Ishikawa (cell line): ENCODE measurements at regions not wholly inside any gene's neighbourhood (a gene's known extent, or its start where the extent isn't known, plus 50 kb on each side); places are given as distances from the start of the nearest gene placed in this dataset.

ENCODE experiments used
- CEBPB ChIP-seq: IDR thresholded peaks from 2 replicates; pipeline ENCODE4 v1.6.1; 2012
- CREB1 ChIP-seq: IDR thresholded peaks from 2 replicates; pipeline ENCODE4 v1.6.1; 2012; ENCODE audit warnings: low read depth
- EP300 ChIP-seq: IDR thresholded peaks from 2 replicates; pipeline ENCODE4 v1.6.1; 2012; ENCODE audit warnings: borderline replicate concordance
- FOXM1 ChIP-seq: IDR thresholded peaks from 2 replicates; pipeline ENCODE4 v1.6.1; 2012; ENCODE audit warnings: low read depth, borderline replicate concordance
- NFIC ChIP-seq: IDR thresholded peaks from 2 replicates; pipeline ENCODE4 v1.6.1; 2012
- RAD21 ChIP-seq: IDR thresholded peaks from 2 replicates; pipeline ENCODE4 v1.6.1; 2012; ENCODE audit warnings: low read depth
- TAF1 ChIP-seq: IDR thresholded peaks from 2 replicates; pipeline ENCODE4 v1.6.1; 2012; ENCODE audit warnings: low read depth, mild to moderate bottlenecking
- TCF12 ChIP-seq: IDR thresholded peaks from 2 replicates; pipeline ENCODE4 v1.6.1; 2012; ENCODE audit warnings: low read depth
- TEAD4 ChIP-seq: IDR thresholded peaks from 2 replicates; pipeline ENCODE4 v1.6.1; 2012
- YY1 ChIP-seq: IDR thresholded peaks from 2 replicates; pipeline ENCODE4 v1.6.1; 2012; ENCODE audit warnings: low read depth
- TF ChIP-seq, protein P1 (sequence below): IDR thresholded peaks from 2 replicates; pipeline ENCODE4 v1.6.1; 2012
- TF ChIP-seq, protein P2 (sequence below): IDR thresholded peaks from 2 replicates; pipeline ENCODE4 v1.6.1; 2012; ENCODE audit warnings: low read depth, mild to moderate bottlenecking
- TF ChIP-seq, protein P3 (sequence below): IDR thresholded peaks from 2 replicates; pipeline ENCODE4 v1.6.1; 2012

DNA sequence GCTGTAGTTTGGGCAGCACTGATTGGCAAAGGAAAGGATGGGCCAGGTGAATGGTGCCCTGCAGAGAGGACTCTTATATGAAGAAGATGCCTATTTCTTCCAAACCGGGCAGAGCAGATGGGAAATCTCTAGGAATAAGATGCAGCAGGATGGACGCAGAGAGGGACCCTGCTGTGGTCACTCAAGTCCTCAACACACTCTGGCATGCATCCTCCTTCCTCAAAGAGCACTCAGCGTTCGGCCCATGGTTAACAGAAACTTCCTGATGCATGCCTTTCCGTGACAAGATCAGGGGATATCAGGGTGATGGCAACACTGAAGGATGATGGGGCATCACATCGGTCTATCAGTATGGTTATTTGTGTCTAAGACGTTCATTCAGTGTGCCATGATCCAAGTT lies 232.7 kb downstream of the TTC32 start:
- TF ChIP-seq RAD21: no peak
- no peak for TF ChIP-seq NFIC
- no peak for TF ChIP-seq EP300
- TF ChIP-seq TEAD4: no peak
- no peak for TF ChIP-seq TAF1
- TF ChIP-seq CREB1: no peak
- TF ChIP-seq, protein P1, sequence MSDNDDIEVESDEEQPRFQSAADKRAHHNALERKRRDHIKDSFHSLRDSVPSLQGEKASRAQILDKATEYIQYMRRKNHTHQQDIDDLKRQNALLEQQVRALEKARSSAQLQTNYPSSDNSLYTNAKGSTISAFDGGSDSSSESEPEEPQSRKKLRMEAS: no peak
- no peak for TF ChIP-seq YY1
- TF ChIP-seq FOXM1: no peak
- TF ChIP-seq, protein P2, sequence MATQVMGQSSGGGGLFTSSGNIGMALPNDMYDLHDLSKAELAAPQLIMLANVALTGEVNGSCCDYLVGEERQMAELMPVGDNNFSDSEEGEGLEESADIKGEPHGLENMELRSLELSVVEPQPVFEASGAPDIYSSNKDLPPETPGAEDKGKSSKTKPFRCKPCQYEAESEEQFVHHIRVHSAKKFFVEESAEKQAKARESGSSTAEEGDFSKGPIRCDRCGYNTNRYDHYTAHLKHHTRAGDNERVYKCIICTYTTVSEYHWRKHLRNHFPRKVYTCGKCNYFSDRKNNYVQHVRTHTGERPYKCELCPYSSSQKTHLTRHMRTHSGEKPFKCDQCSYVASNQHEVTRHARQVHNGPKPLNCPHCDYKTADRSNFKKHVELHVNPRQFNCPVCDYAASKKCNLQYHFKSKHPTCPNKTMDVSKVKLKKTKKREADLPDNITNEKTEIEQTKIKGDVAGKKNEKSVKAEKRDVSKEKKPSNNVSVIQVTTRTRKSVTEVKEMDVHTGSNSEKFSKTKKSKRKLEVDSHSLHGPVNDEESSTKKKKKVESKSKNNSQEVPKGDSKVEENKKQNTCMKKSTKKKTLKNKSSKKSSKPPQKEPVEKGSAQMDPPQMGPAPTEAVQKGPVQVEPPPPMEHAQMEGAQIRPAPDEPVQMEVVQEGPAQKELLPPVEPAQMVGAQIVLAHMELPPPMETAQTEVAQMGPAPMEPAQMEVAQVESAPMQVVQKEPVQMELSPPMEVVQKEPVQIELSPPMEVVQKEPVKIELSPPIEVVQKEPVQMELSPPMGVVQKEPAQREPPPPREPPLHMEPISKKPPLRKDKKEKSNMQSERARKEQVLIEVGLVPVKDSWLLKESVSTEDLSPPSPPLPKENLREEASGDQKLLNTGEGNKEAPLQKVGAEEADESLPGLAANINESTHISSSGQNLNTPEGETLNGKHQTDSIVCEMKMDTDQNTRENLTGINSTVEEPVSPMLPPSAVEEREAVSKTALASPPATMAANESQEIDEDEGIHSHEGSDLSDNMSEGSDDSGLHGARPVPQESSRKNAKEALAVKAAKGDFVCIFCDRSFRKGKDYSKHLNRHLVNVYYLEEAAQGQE: no peak
- no peak for TF ChIP-seq CEBPB
- TF ChIP-seq, protein P3, sequence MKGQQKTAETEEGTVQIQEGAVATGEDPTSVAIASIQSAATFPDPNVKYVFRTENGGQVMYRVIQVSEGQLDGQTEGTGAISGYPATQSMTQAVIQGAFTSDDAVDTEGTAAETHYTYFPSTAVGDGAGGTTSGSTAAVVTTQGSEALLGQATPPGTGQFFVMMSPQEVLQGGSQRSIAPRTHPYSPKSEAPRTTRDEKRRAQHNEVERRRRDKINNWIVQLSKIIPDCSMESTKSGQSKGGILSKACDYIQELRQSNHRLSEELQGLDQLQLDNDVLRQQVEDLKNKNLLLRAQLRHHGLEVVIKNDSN: no peak
- no peak for TF ChIP-seq TCF12
